Mesenchymal stem cell (in vitro differentiated cells and primary cell): ENCODE measurements at regions not wholly inside any gene's neighbourhood (a gene's known extent, or its start where the extent isn't known, plus 50 kb on each side); places are given as distances from the start of the nearest gene placed in this dataset.
A peak's percentile ranks its signal among the peaks of the same experiment; 100 is the strongest.

Experiments
- DNase-seq: peaks from one replicate; pipeline ENCODE4 v3.0.0-alpha.2; 2013
- H2AFZ ChIP-seq: one replicate; pipeline ENCODE4 v1.6.1; 2013; ENCODE audit warnings: low read depth, mild to moderate bottlenecking, control low read depth, inconsistent platforms, low read length, moderate library complexity
- H2AK5ac ChIP-seq: 2 replicates; pipeline ENCODE4 v1.6.1; 2013; ENCODE audit warnings: low read length, moderate library complexity, mild to moderate bottlenecking, inconsistent platforms; ENCODE audit not compliant: severe bottlenecking
- H2BK120ac ChIP-seq: one replicate; pipeline ENCODE4 v1.6.1; 2013; ENCODE audit warnings: low read depth, mild to moderate bottlenecking, inconsistent platforms, low read length, moderate library complexity
- H2BK12ac ChIP-seq, 2 experiments: one replicate each; pipeline ENCODE4 v1.6.1; 2013; ENCODE audit warnings: inconsistent platforms in 2 of 2, low read length in 2 of 2, mild to moderate bottlenecking in 2 of 2, moderate library complexity in 2 of 2, control low read depth in 1 of 2
- H2BK15ac ChIP-seq: one replicate; pipeline ENCODE4 v1.6.1; 2013; ENCODE audit warnings: mild to moderate bottlenecking, low read depth, inconsistent platforms; ENCODE audit not compliant: poor library complexity, severe bottlenecking
- H2BK5ac ChIP-seq: 2 replicates; pipeline ENCODE4 v1.6.1; 2013; ENCODE audit warnings: low read depth, mild to moderate bottlenecking, low read length, control low read depth, inconsistent platforms; ENCODE audit not compliant: poor library complexity, severe bottlenecking
- H3K14ac ChIP-seq, 2 experiments: one replicate each; pipeline ENCODE4 v1.6.1; 2013; ENCODE audit warnings: inconsistent platforms in 2 of 2, low read length in 2 of 2, control low read depth in 1 of 2, mild to moderate bottlenecking in 1 of 2, moderate library complexity in 1 of 2
- H3K18ac ChIP-seq, 2 experiments: one replicate each; pipeline ENCODE4 v1.6.1; 2013; ENCODE audit warnings: inconsistent platforms in 2 of 2, low read length in 2 of 2, control low read depth in 1 of 2, low read depth in 1 of 2, mild to moderate bottlenecking in 1 of 2
- H3K23ac ChIP-seq, 2 experiments: one replicate each; pipeline ENCODE4 v1.6.1; 2013; ENCODE audit warnings: inconsistent platforms in 2 of 2, low read length in 2 of 2, mild to moderate bottlenecking in 2 of 2, moderate library complexity in 2 of 2, control low read depth in 1 of 2
- H3K27ac ChIP-seq: 2 replicates; pipeline ENCODE4 v1.5.1; 2013; ENCODE audit warnings: mild to moderate bottlenecking, moderate library complexity, low read length, control low read depth, inconsistent platforms; ENCODE audit not compliant: poor library complexity, severe bottlenecking
- H3K27me3 ChIP-seq, 2 experiments: 2 replicates each; pipeline versions ENCODE4 v1.6.1 to v1.7.0; 2013; ENCODE audit warnings: low read length in 2 of 2, mild to moderate bottlenecking in 2 of 2, moderate library complexity in 2 of 2, control low read depth in 1 of 2, inconsistent platforms in 1 of 2; ENCODE audit not compliant: control insufficient read depth in 1 of 2, insufficient read depth in 1 of 2
- H3K36me3 ChIP-seq, 2 experiments: 2 replicates each; pipeline versions ENCODE4 v1.6.1 to v1.7.0; 2013; ENCODE audit warnings: low read length in 2 of 2, control low read depth in 1 of 2, inconsistent platforms in 1 of 2, low read depth in 1 of 2, mild to moderate bottlenecking in 1 of 2; ENCODE audit not compliant: insufficient read depth in 2 of 2, control insufficient read depth in 1 of 2
- H3K4ac ChIP-seq, 2 experiments: one replicate each; pipeline ENCODE4 v1.6.1; 2013; ENCODE audit warnings: inconsistent platforms in 2 of 2, low read length in 2 of 2, mild to moderate bottlenecking in 2 of 2, moderate library complexity in 2 of 2, control low read depth in 1 of 2, low read depth in 1 of 2
- H3K4me1 ChIP-seq: 2 replicates; pipeline ENCODE4 v1.6.1; 2013; ENCODE audit warnings: low read depth, low read length, control low read depth; ENCODE audit not compliant: control insufficient read depth, insufficient read depth
- H3K4me2 ChIP-seq: 2 replicates; pipeline ENCODE4 v1.6.1; 2013; ENCODE audit warnings: low read length, mild to moderate bottlenecking, inconsistent platforms; ENCODE audit not compliant: poor library complexity, severe bottlenecking
- H3K4me3 ChIP-seq, 2 experiments: 2 replicates each; pipeline versions ENCODE4 v1.5.1 to v1.7.0; 2013; ENCODE audit warnings: low read length in 2 of 2, mild to moderate bottlenecking in 2 of 2, control low read depth in 1 of 2, low read depth in 1 of 2; ENCODE audit not compliant: insufficient read depth in 1 of 2
- H3K79me1 ChIP-seq: replicated peaks from 2 replicates; pipeline ENCODE4 v1.6.1; 2013; ENCODE audit warnings: mild to moderate bottlenecking, control low read depth, low read length, inconsistent platforms; ENCODE audit not compliant: poor library complexity, severe bottlenecking
- H3K9ac ChIP-seq: 2 replicates; pipeline ENCODE4 v1.7.0; 2013; ENCODE audit warnings: mild to moderate bottlenecking, low read length, moderate library complexity
- H3K9me3 ChIP-seq: 2 replicates; pipeline ENCODE4 v1.7.0; 2013; ENCODE audit warnings: mild to moderate bottlenecking, low read length; ENCODE audit not compliant: control insufficient read depth
- H4K8ac ChIP-seq: one replicate; pipeline ENCODE4 v1.6.1; 2013; ENCODE audit warnings: inconsistent platforms, mild to moderate bottlenecking, low read length, moderate library complexity
- H4K91ac ChIP-seq: one replicate; pipeline ENCODE4 v1.6.1; 2013; ENCODE audit warnings: mild to moderate bottlenecking, low read length, inconsistent platforms
- WGBS: methylation state at CpG from one replicate; pipeline ENCODE4 v1.1.7; 2013; ENCODE audit warnings: mixed read lengths; 5-methylcytosine and 5-hydroxymethylcytosine counted together

DNA sequence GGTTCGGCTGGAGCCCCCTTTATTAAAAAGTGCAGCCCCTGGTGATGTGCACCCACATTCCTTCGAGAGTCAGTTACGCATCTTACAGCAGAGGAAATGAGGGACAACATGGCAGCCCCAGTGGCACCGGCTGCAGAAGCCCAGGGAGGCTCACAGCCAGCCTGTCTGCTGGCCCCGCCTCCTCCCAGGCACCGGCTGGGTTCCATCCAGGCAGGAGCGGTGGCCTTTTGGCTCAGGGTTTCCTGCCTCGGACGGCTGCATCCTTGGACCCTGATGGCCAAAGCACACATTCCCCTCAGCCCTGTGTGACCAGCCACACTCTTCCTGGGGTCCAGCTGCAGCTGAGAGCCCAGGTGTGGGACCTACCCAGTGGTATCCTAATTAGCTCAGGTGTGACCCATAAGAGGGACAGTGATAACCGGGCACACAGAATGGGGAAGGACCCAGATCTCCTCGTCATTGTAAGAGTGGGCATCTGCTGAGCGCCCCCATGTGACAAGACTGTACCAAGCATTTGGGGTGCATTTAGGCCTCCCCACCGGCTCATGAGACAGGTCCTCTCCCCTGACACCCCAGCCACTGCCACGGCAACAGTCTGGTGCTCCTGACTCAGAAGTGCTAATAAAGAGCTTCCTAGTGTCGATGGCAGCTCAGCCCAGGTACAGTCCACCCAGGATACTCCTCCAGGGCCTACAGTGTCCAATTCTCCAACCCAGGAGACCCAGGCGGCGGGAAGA lies 63.3 kb upstream of the CHST15 start:
- Histone ChIP-seq H3K79me1 (no peaks in the 10 kb centered on the region), H3K4me3 (no peak overlapping the region), H2BK12ac (peak overlapping the region; percentile 14 to 31), H2BK5ac (peak overlapping the region; percentile 95), H3K9me3 (no peaks in the 10 kb centered on the region), H3K27ac (peak overlapping the region; percentile 91), H3K18ac (peak overlapping the region; percentile 73 to 89), H3K23ac (no peak overlapping the region), H2AFZ (no peak overlapping the region), H4K8ac (peak overlapping the region; percentile 45), H2BK120ac (peak overlapping the region; percentile 68), H4K91ac (peak overlapping the region; percentile 80), H3K4me2 (no peak overlapping the region), H3K4me1 (peaks cover 56% of the 10 kb centered on the region), H3K14ac (peak overlapping the region in 1 of 2 experiments; percentile 66), H3K27me3 (peaks cover 0 to 26% of the 10 kb centered on the region in 2 experiments), H2BK15ac (peak overlapping the region; percentile 60), H2AK5ac (peak overlapping the region; percentile 94), H3K36me3 (peaks cover 0 to 3% of the 10 kb centered on the region in 2 experiments), H3K9ac (peak overlapping the region; percentile 61), H3K4ac (peak overlapping the region in 1 of 2 experiments; percentile 16)
- WGBS: 64% methylated on average over 17 of the region's 17 CpGs
- DNase-seq: peak; percentile 33

DNA sequence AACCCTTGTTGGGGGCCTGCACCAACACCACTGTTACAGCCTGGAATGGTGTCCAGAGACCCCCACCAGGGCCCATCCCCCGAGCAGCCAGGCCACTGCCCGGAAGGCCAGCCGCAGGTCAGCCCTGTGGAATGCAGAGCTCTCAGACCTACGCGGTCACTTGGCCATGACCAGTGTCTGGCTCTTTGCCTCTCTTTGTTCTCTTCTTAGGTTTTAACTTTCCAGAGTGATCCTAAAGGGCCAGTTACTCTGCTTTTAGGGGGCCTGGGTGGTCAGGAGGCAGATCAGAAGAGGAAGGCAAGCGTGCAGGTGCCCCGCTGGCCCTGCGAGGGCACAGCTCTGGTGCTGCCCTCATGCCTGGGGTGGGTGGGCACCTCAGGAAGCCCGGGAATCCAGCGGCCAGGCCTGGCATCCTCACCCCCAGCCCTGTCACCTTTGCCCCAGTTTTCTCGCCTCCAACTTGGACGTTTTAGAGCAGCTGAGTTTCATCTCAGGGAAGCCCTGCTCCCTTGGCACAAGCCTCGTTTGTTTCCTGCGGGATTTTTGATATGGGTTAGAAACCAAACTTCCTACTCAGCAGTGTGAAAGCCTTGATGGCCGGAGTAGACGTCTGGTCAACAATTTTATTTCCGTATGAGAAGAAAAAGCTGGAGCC lies 62.5 kb upstream of the CHST15 start:
- peak overlapping the region; percentile 61 for H3K9ac ChIP-seq
- peak overlapping the region; percentile 95 for H2BK5ac ChIP-seq
- no peak overlapping the region for H3K4me3 ChIP-seq
- H3K23ac ChIP-seq: no peak overlapping the region
- H3K79me1 ChIP-seq: no peaks in the 10 kb centered on the region
- peaks cover 0 to 3% of the 10 kb centered on the region in 2 experiments for H3K36me3 ChIP-seq
- peaks cover 56% of the 10 kb centered on the region for H3K4me1 ChIP-seq
- 51% methylated on average over 17 of the region's 17 CpGs for WGBS
- peak overlapping the region in 1 of 2 experiments; percentile 46 for H3K14ac ChIP-seq
- H2BK12ac ChIP-seq: peak overlapping the region; percentile 46 to 68
- DNase-seq: no peak
- peak overlapping the region; percentile 94 for H2BK15ac ChIP-seq
- H2AK5ac ChIP-seq: peak overlapping the region; percentile 94
- no peak overlapping the region for H2AFZ ChIP-seq
- H3K27ac ChIP-seq: peak overlapping the region; percentile 91
- no peaks in the 10 kb centered on the region for H3K9me3 ChIP-seq
- peak overlapping the region; percentile 20 for H3K4me2 ChIP-seq
- peak overlapping the region; percentile 89 to 93 for H3K18ac ChIP-seq
- peak overlapping the region; percentile 93 for H4K91ac ChIP-seq
- H2BK120ac ChIP-seq: peak overlapping the region; percentile 68
- peaks cover 0 to 19% of the 10 kb centered on the region in 2 experiments for H3K27me3 ChIP-seq
- peak overlapping the region; percentile 90 for H4K8ac ChIP-seq
- peak overlapping the region in 1 of 2 experiments; percentile 66 for H3K4ac ChIP-seq

DNA sequence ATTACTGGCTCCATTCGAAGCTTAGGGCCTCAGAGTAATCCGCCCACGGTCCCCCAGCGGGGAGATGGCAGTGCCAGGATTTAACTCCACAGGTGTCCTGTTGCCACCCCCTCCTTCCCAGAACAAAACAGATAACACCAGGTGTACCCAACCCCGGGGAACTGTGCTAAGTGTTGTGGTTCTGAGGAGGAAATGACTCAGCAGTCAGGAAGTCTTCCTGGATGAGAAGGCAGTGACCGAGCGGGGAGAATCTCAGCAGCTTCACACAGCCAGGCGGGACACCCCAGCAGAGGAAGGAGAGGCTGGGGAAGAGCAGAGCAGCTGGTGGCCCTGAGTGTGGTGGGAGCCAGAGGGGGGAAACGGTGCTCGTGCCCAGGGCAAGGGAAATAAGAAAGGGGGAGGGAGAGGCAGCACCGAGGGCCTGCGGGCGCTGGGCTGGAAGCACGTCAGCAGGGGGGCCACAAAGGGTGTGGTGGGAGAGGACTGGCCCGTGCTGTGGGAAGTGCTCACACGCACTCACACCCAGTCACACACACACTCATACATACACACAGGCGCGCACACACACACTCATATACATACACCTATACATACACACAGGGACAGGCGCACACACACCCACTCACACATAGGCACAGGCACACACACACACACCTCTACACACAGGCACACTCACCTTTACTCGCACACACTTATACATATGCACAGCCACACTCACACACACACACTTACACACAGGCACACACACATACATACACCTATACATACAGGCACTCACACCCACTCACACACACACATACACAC lies 59.8 kb upstream of the CHST15 start:
- Histone ChIP-seq H3K4me1 (peaks cover 58% of the 10 kb centered on the region), H2AFZ (peak overlapping the region; percentile 1), H3K4ac (peak overlapping the region; percentile 82 to 90), H3K23ac (peak overlapping the region in 1 of 2 experiments; percentile 1), H4K91ac (peak overlapping the region; percentile 99), H2BK5ac (peak overlapping the region; percentile 98), H2AK5ac (peak overlapping the region; percentile 96), H3K18ac (peak overlapping the region; percentile 92 to 98), H3K79me1 (no peaks in the 10 kb centered on the region), H3K27me3 (no peaks in the 10 kb centered on the region), H3K36me3 (peaks cover 0 to 3% of the 10 kb centered on the region in 2 experiments), H3K9ac (peak overlapping the region; percentile 70), H2BK120ac (peak overlapping the region; percentile 80), H2BK15ac (peak overlapping the region; percentile 62), H3K4me3 (peak overlapping the region in 1 of 2 experiments; percentile 27), H4K8ac (peak overlapping the region; percentile 93), H3K9me3 (no peaks in the 10 kb centered on the region), H3K14ac (peak overlapping the region in 1 of 2 experiments; percentile 96), H3K27ac (peak overlapping the region; percentile 98), H3K4me2 (no peak overlapping the region), H2BK12ac (peak overlapping the region; percentile 88 to 96)
- 30% methylated on average over 11 of the region's 20 CpGs for whole genome bisulfite sequencing
- DNase-seq: peak; percentile 92
